SU-DHL-6 (cell line): ENCODE measurements at regions not wholly inside any gene's neighbourhood (a gene's known extent, or its start where the extent isn't known, plus 50 kb on each side); places are given as distances from the start of the nearest gene placed in this dataset.

Experiments
- H2AFZ ChIP-seq: fragments of 200-600 bp; sonication (generic); 2 replicates; pipeline ENCODE4 v1.6.1; 2014; ENCODE audit warnings: low read depth, mild to moderate bottlenecking, moderate library complexity, mixed read lengths, antibody characterized with exemption, low read length; ENCODE audit not compliant: severe bottlenecking
- H3F3A ChIP-seq: fragments of 200-600 bp; shearing (Covaris generic); 2 replicates; pipeline ENCODE4 v1.6.0; 2016; ENCODE audit warnings: antibody characterized with exemption, mild to moderate bottlenecking; ENCODE audit not compliant: insufficient read depth
- H3K27ac ChIP-seq: fragments of 200-600 bp; sonication (generic); 2 replicates; pipeline ENCODE4 v1.5.1; 2016; ENCODE audit warnings: low read depth, mild to moderate bottlenecking, low read length, moderate library complexity, mixed read lengths
- H3K27me3 ChIP-seq: fragments of 200-600 bp; sonication (generic), shearing (Covaris generic); 2 replicates; pipeline ENCODE4 v1.6.0; 2014; ENCODE audit warnings: mild to moderate bottlenecking, low read length
- H3K36me3 ChIP-seq: fragments of 200-600 bp; sonication (generic); 2 replicates; pipeline ENCODE4 v1.6.1; 2014; ENCODE audit warnings: mild to moderate bottlenecking, low read length, mixed read lengths
- H3K4me2 ChIP-seq: fragments of 300-600, 200-600 bp; shearing (Covaris generic), sonication (generic); 2 replicates; pipeline ENCODE4 v1.6.0; 2014; ENCODE audit warnings: low read length, low read depth, mild to moderate bottlenecking; ENCODE audit not compliant: poor library complexity, severe bottlenecking
- H3K4me3 ChIP-seq: fragments of 200-600 bp; sonication (generic); 2 replicates; pipeline ENCODE4 v1.5.1; 2014; ENCODE audit warnings: antibody characterized with exemption, low read length, mild to moderate bottlenecking, mixed read lengths; ENCODE audit not compliant: insufficient read depth, poor library complexity, severe bottlenecking
- H3K79me2 ChIP-seq: fragments of 200-600 bp; sonication (generic); 2 replicates; pipeline ENCODE4 v1.6.1; 2014; ENCODE audit warnings: mild to moderate bottlenecking, low read length, moderate library complexity; ENCODE audit not compliant: insufficient read depth
- H3K9ac ChIP-seq: fragments of 200-600 bp; sonication (generic); 2 replicates; pipeline ENCODE4 v1.7.0; 2014; ENCODE audit warnings: mild to moderate bottlenecking, low read length
- H3K9me2 ChIP-seq: fragments of 200-600 bp; sonication (generic); replicated peaks from 2 replicates; pipeline ENCODE4 v1.6.1; 2014; ENCODE audit warnings: low read length; ENCODE audit not compliant: insufficient read depth
- H3K9me3 ChIP-seq: fragments of 200-600 bp; sonication (generic); 2 replicates; pipeline ENCODE4 v1.6.1; 2014; ENCODE audit warnings: low read length, mixed read lengths; ENCODE audit not compliant: insufficient read depth
- H4K20me1 ChIP-seq: fragments of 200-600 bp; sonication (generic); 2 replicates; pipeline ENCODE4 v1.6.1; 2014; ENCODE audit warnings: low read depth, mild to moderate bottlenecking, antibody characterized with exemption, low read length, moderate library complexity, mixed read lengths
- CTCF ChIP-seq: fragments of 200-600 bp; sonication (generic); IDR thresholded peaks from one replicate; pipeline ENCODE4 v1.5.1; 2017; ENCODE audit warnings: antibody characterized with exemption, mild to moderate bottlenecking, low read length, moderate library complexity; ENCODE audit not compliant: insufficient read depth, poor library complexity, severe bottlenecking
- EZH2phosphoT487 ChIP-seq: fragments of 200-600 bp; sonication (generic), shearing (Covaris generic); conservative IDR thresholded peaks from 2 replicates; pipeline ENCODE4 v1.6.1; 2018; ENCODE audit warnings: mild to moderate bottlenecking, antibody characterized with exemption, low read length, moderate library complexity, mixed read lengths

DNA sequence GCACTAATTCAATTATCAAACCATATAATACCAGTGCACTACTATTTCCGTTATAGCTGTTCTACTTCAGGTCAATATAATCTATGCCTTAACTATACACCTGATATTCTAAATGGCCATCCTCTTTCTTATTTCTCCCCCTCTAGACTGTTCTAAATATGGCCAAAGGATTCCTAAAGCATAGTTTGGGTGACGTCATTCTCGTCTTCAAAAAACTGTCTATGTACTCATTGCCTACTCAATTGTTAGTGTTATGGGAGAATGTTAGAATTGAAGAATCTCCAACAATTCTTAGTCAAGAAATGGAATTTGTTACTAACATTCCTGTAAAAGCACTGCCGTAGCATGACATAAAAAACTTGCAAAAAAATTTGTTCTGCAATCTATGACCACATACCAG, 431.1 kb upstream of the ANO3 start:
- no peaks in the 10 kb centered on the region for H3K9me2 ChIP-seq
- no peaks in the 10 kb centered on the region for H3K27me3 ChIP-seq
- H3K79me2 ChIP-seq = no peaks in the 10 kb centered on the region
- no peak for TF ChIP-seq CTCF
- no peak for TF ChIP-seq EZH2phosphoT487
- H3K4me2 ChIP-seq = no peak overlapping the region
- no peak overlapping the region for H2AFZ ChIP-seq
- H3K36me3 ChIP-seq = no peaks in the 10 kb centered on the region
- no peak overlapping the region for H3K4me3 ChIP-seq
- no peaks in the 10 kb centered on the region for H3F3A ChIP-seq
- H3K27ac ChIP-seq = no peak overlapping the region
- H3K9me3 ChIP-seq = no peaks in the 10 kb centered on the region
- no peak overlapping the region for H3K9ac ChIP-seq
- H4K20me1 ChIP-seq = no peaks in the 10 kb centered on the region

GRCh38 chr11:25901415-25901814, 430.5 kb upstream of the ANO3 start:
- no peak for TF ChIP-seq EZH2phosphoT487
- TF ChIP-seq CTCF = no peak
- Histone ChIP-seq H3K9me3 (no peaks in the 10 kb centered on the region), H3K4me3 (no peak overlapping the region), H3F3A (no peaks in the 10 kb centered on the region), H4K20me1 (no peaks in the 10 kb centered on the region), H3K27ac (no peak overlapping the region), H3K79me2 (no peaks in the 10 kb centered on the region), H3K9ac (no peak overlapping the region), H3K36me3 (no peaks in the 10 kb centered on the region), H3K4me2 (no peak overlapping the region), H3K27me3 (no peaks in the 10 kb centered on the region), H2AFZ (no peak overlapping the region), H3K9me2 (no peaks in the 10 kb centered on the region)

GRCh38 chr11:25902476-25902875, 429.5 kb upstream of the ANO3 start:
- no peak overlapping the region for H3K9ac ChIP-seq
- H3K27ac ChIP-seq = no peak overlapping the region
- no peak for TF ChIP-seq EZH2phosphoT487
- no peaks in the 10 kb centered on the region for H3K79me2 ChIP-seq
- H2AFZ ChIP-seq = no peak overlapping the region
- no peaks in the 10 kb centered on the region for H4K20me1 ChIP-seq
- no peaks in the 10 kb centered on the region for H3K9me2 ChIP-seq
- H3K4me3 ChIP-seq = no peak overlapping the region
- H3K27me3 ChIP-seq = no peaks in the 10 kb centered on the region
- no peaks in the 10 kb centered on the region for H3K9me3 ChIP-seq
- no peaks in the 10 kb centered on the region for H3K36me3 ChIP-seq
- H3F3A ChIP-seq = no peaks in the 10 kb centered on the region
- H3K4me2 ChIP-seq = no peak overlapping the region

GRCh38 chr11:25908726-25909125, 423.2 kb upstream of the ANO3 start:
- Histone ChIP-seq H4K20me1 (no peaks in the 10 kb centered on the region), H3K27me3 (no peaks in the 10 kb centered on the region), H3K9me3 (no peaks in the 10 kb centered on the region), H2AFZ (no peak overlapping the region), H3K9me2 (no peaks in the 10 kb centered on the region), H3K27ac (no peak overlapping the region), H3K9ac (no peak overlapping the region), H3K79me2 (no peaks in the 10 kb centered on the region), H3K4me3 (no peak overlapping the region), H3K36me3 (no peaks in the 10 kb centered on the region), H3F3A (no peaks in the 10 kb centered on the region), H3K4me2 (no peak overlapping the region)
- no peak for TF ChIP-seq EZH2phosphoT487
- no peak for TF ChIP-seq CTCF
